K562 (cell line): ENCODE measurements at regions not wholly inside any gene's neighbourhood (a gene's known extent, or its start where the extent isn't known, plus 50 kb on each side); places are given as distances from the start of the nearest gene placed in this dataset.
"Not testable (repeated sequence)": the region's sequence is repeated elsewhere in the genome, so short reads cannot be mapped to it uniquely, and the experiment has no call there.

Experiments used
- ATAC-seq: fragments of 200-7000 bp; cut with Tn5 transposase; 3 replicates; pipeline ENCODE4 v1.9.1; 2020; ENCODE audit warnings: moderate library complexity
- BruUV-seq: library from RNA; stranded (reverse); fragments of 400-500 nt; replicated peaks from 2 replicates; lab custom pipeline; 2021; lab: Mats Ljungman, UMichigan
- CTCF ChIA-PET: fragments of 300-600 bp; formaldehyde crosslinking; extraction: SDS; loops from one replicate; lab custom pipeline; 2021; ENCODE audit warnings: low intra/inter-chr PET ratio; lab: Yijun Ruan, JAX
- POLR2A ChIA-PET: fragments of 300-600, 350-650 bp; sonication (Branson Sonifier 250); formaldehyde crosslinking; extraction: SDS; loops from one replicate; lab custom pipeline; 2021; ENCODE audit warnings: antibody characterized with exemption, inconsistent platforms; lab: Yijun Ruan, JAX
- DNase-seq, 4 experiments: peaks; one replicate each; pipeline versions ENCODE4 v3.0.0 to v3.0.0-alpha.2; 2011 to 2018; ENCODE audit warnings: low spot score in 3 of 4, mixed read lengths in 3 of 4; ENCODE audit errors: extremely low read depth in 1 of 4
- FAIRE-seq: peaks from 2 replicates; lab custom pipeline; 2011; peaks lifted over from hg19 to GRCh38; lab: Jason Lieb, UNC
- H2AFZ ChIP-seq: 2 replicates; pipeline ENCODE4 v1.6.0; 2011; ENCODE audit warnings: low read depth, low read length, control low read depth, inconsistent platforms
- H3K27ac ChIP-seq: fragments of 200-600 bp; 3 replicates; pipeline ENCODE4 v1.8.0; 2011; ENCODE audit warnings: low read depth, mild to moderate bottlenecking, control low read depth, inconsistent platforms, low read length, moderate library complexity, mixed read lengths; ENCODE audit errors: extremely low read depth
- H3K27me3 ChIP-seq, 2 experiments: fragments of 300-600 bp in 1 of 2; 2 replicates in 1 of 2; 3 replicates in 1 of 2; pipeline versions ENCODE4 v1.6.0 to v1.8.0; 2011; ENCODE audit warnings: inconsistent platforms in 2 of 2, low read length in 2 of 2, mild to moderate bottlenecking in 1 of 2, mixed read lengths in 1 of 2, moderate library complexity in 1 of 2; ENCODE audit not compliant: control insufficient read depth in 2 of 2, insufficient read depth in 2 of 2
- H3K36me3 ChIP-seq: fragments of 300-600 bp; 3 replicates; pipeline ENCODE4 v1.8.0; 2011; ENCODE audit warnings: mild to moderate bottlenecking, low read length, inconsistent platforms; ENCODE audit not compliant: control insufficient read depth, insufficient read depth
- H3K4me1 ChIP-seq, 2 experiments: fragments of 200-600 bp in 1 of 2; replicated peaks in 1 of 2; 2 replicates in 1 of 2; 3 replicates in 1 of 2; pipeline versions ENCODE4 v1.5.1 to v1.8.0; 2011; ENCODE audit warnings: inconsistent platforms in 2 of 2, low read length in 2 of 2, mild to moderate bottlenecking in 1 of 2, mixed read lengths in 1 of 2, moderate library complexity in 1 of 2; ENCODE audit not compliant: control insufficient read depth in 2 of 2, insufficient read depth in 2 of 2
- H3K4me2 ChIP-seq: 2 replicates; pipeline ENCODE4 v1.6.1; 2011; ENCODE audit warnings: low read length, control low read depth, inconsistent platforms, mixed read lengths; ENCODE audit not compliant: insufficient read depth
- H3K4me3 ChIP-seq: fragments of 200-600 bp; sonication (generic), shearing (Covaris generic); 2 replicates; pipeline ENCODE4 v1.5.1; 2016; ENCODE audit warnings: control low read depth, inconsistent platforms
- H3K79me2 ChIP-seq: fragments of 200-600 bp; 3 replicates; pipeline ENCODE4 v1.8.0; 2011; ENCODE audit warnings: low read length, inconsistent platforms; ENCODE audit not compliant: control insufficient read depth, insufficient read depth
- H3K9ac ChIP-seq, 2 experiments: 2 replicates each; pipeline versions ENCODE4 v1.6.0 to v1.6.1; 2011; ENCODE audit warnings: low read depth in 2 of 2, low read length in 2 of 2, control low read depth in 1 of 2, inconsistent platforms in 1 of 2, mild to moderate bottlenecking in 1 of 2, mixed read lengths in 1 of 2; ENCODE audit not compliant: insufficient read depth in 1 of 2
- H3K9me1 ChIP-seq: one replicate; pipeline ENCODE4 v1.6.0; 2011; ENCODE audit warnings: inconsistent platforms, mild to moderate bottlenecking, low read length, moderate library complexity; ENCODE audit not compliant: control insufficient read depth, insufficient read depth
- H3K9me3 ChIP-seq: replicated peaks from 2 replicates; pipeline ENCODE4 v1.5.1; 2011; ENCODE audit warnings: low read depth, low read length, inconsistent platforms; ENCODE audit not compliant: control insufficient read depth, insufficient read depth
- H4K20me1 ChIP-seq: replicated peaks from 2 replicates; pipeline ENCODE4 v1.6.1; 2011; ENCODE audit warnings: low read length, inconsistent platforms, mixed read lengths; ENCODE audit not compliant: control insufficient read depth, insufficient read depth
- BMI1 ChIP-seq: fragments of 150-350 bp; IDR thresholded peaks from 2 replicates; pipeline ENCODE4 v1.6.1; 2014; ENCODE audit warnings: low read length
- NBN ChIP-seq: fragments of 450-650 bp; IDR thresholded peaks from 2 replicates; pipeline ENCODE4 v1.6.1; 2016; ENCODE audit warnings: low read depth, mild to moderate bottlenecking
- TGIF2 ChIP-seq: sonication (generic); formaldehyde crosslinking; IDR thresholded peaks from 2 replicates; pipeline ENCODE4 v1.8.1; 2022; ENCODE audit warnings: mild to moderate bottlenecking, missing genetic modification reagents, moderate library complexity
- ZKSCAN1 ChIP-seq: fragments of 150-350 bp; IDR thresholded peaks from 2 replicates; pipeline ENCODE4 v1.6.1; 2016; ENCODE audit warnings: low read depth, low read length
- WGBS: fragments of 100-300 bp; shearing (Covaris generic); methylation state at CpG from one replicate; pipeline ENCODE4 v1.1.6; 2016; ENCODE audit warnings: low coverage, mixed read lengths; ENCODE audit not compliant: insufficient coverage; ENCODE audit errors: missing lambda C conversion rate; 5-methylcytosine and 5-hydroxymethylcytosine counted together
- in situ Hi-C: fragments of 300-500 bp; cut with MboI; formaldehyde crosslinking; loops from 4 replicates; pipeline ENCODE4 v1.15.0; 2018; ENCODE audit warnings: inconsistent platforms, mixed read lengths
- intact Hi-C: fragments of 100-400 bp; cut with micrococcal nuclease; formaldehyde crosslinking; loops from 2 replicates; pipeline ENCODE4 v1.14.2; 2022

DNA sequence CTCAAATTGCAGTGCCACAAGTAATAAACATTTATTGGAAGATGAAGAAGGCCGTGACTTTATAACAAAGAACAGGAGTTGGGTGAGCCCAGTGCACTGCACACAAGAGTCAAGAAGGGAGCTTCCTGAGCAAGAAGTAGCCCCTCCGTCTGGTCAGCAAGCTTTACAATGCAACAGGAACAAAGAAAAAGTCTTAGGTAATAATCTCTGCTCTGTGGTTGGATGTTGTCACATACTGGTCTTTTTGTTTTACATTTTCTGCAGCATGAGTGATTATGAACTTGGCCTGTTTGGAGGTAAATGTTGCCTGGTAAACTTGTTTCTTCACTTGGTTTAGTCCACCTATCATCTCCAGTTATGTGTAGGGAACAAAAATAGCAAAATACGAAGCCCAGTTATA lies 157.2 kb downstream of the KDM5D start:
- H3K9me3 ChIP-seq, result no peaks in the 10 kb centered on the region
- in situ Hi-C loops, result no loop called here
- FAIRE-seq (no peak), DNase-seq (no peak), ATAC-seq (no peak)
- TF ChIP-seq ZKSCAN1 (no peak), TGIF2 (CRISPR knock-in tag) (no peak), NBN (no peak), BMI1 (no peak)
- intact Hi-C loops, result no loop called here
- H4K20me1 ChIP-seq, result no peaks in the 10 kb centered on the region
- H2AFZ ChIP-seq, result no peak overlapping the region
- H3K9ac ChIP-seq, result no peak overlapping the region
- H3K4me1 ChIP-seq, result no peaks in the 10 kb centered on the region
- H3K4me3 ChIP-seq, result no peak overlapping the region
- no peak overlapping the region for H3K27ac ChIP-seq
- no peaks in the 10 kb centered on the region for H3K9me1 ChIP-seq
- H3K36me3 ChIP-seq, result no peaks in the 10 kb centered on the region
- H3K4me2 ChIP-seq, result no peak overlapping the region
- H3K79me2 ChIP-seq, result no peaks in the 10 kb centered on the region
- H3K27me3 ChIP-seq, result no peaks in the 10 kb centered on the region
- no CpG with 5 or more reads among the region's 3 CpGs for WGBS
- BruUV-seq, result no TSS peak
- ChIA-PET POLR2A (no interaction called here), CTCF (no interaction called here)

DNA sequence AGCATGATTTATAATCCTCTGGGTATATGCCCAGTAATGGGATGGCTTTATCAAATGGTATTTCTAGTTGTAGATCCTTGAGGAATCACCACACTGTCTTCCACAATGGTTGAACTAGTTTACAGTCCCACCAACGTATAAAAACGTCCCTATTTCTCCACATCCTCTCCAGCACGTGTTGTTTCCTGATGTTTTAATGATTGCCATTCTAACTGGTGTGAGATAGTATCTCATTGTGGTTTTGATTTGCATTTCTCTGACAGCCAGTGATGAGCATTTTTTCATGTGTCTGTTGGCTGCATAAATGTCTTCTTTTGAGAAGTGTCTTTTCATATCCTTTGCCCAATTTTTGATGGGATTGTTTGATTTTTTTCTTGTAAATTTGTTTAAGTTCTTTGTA lies 163.5 kb downstream of the KDM5D start:
- H3K9ac ChIP-seq, CTCF ChIA-PET, H3K9me1 ChIP-seq, H3K79me2 ChIP-seq, H3K9me3 ChIP-seq, H2AFZ ChIP-seq, H3K4me2 ChIP-seq, DNase-seq, POLR2A ChIA-PET, H3K4me1 ChIP-seq, H4K20me1 ChIP-seq, BruUV-seq, H3K4me3 ChIP-seq, ATAC-seq, FAIRE-seq, H3K27ac ChIP-seq, H3K36me3 ChIP-seq, in situ Hi-C loops, H3K27me3 ChIP-seq, intact Hi-C loops: not testable (repeated sequence)
- no CpG with 5 or more reads among the region's 3 CpGs for WGBS
